Gastrocnemius medialis (tissue), 4 donors: ENCODE measurements at regions not wholly inside any gene's neighbourhood (a gene's known extent, or its start where the extent isn't known, plus 50 kb on each side); places are given as distances from the start of the nearest gene placed in this dataset.

ENCODE experiments used
- ATAC-seq, 2 donors: fragments of 150-250 bp; one replicate each; pipeline ENCODE4 v1.9.1; 2016
- DNase-seq, 2 donors: peaks; one replicate each; pipeline ENCODE4 v3.0.0-alpha.2; 2019
- H3K27ac ChIP-seq, 4 donors: fragments of 200-600 bp; sonication (generic); 1 replicate in 1 of 4; 2 replicates in 3 of 4; pipeline ENCODE4 v1.5.1; 2016 to 2018; ENCODE audit warnings: mild to moderate bottlenecking in 2 of 4, moderate library complexity in 1 of 4
- H3K27me3 ChIP-seq, 3 donors: fragments of 200-600 bp; sonication (generic) in 2 of 3; 1 replicate in 1 of 3; 2 replicates in 2 of 3; pipeline versions ENCODE4 v1.5.1 to v1.6.0; 2016 to 2019; ENCODE audit warnings: mild to moderate bottlenecking in 1 of 3, moderate library complexity in 1 of 3
- H3K36me3 ChIP-seq, 2 donors: fragments of 200-600 bp; sonication (generic) in 1 of 2; one replicate each; pipeline ENCODE4 v1.5.1; 2017 to 2018
- H3K4me1 ChIP-seq, 2 donors: fragments of 200-600 bp; sonication (generic) in 1 of 2; one replicate each; pipeline ENCODE4 v1.5.1; 2016 to 2017; ENCODE audit warnings: mild to moderate bottlenecking in 2 of 2
- H3K4me3 ChIP-seq, 4 donors: fragments of 200-600 bp; sonication (generic) in 3 of 4; 1 replicate in 1 of 4; 2 replicates in 3 of 4; pipeline ENCODE4 v1.5.1; 2016 to 2019; ENCODE audit warnings: mild to moderate bottlenecking in 2 of 4
- H3K9me3 ChIP-seq, 3 donors: fragments of 200-600 bp; sonication (generic) in 2 of 3; 1 replicate in 1 of 3; 2 replicates in 2 of 3; pipeline ENCODE4 v1.5.1; 2016 to 2019
- CTCF ChIP-seq, 5 experiments: fragments of 450-650 bp in 3 of 5; fragments of 200-600 bp in 2 of 5; sonication (generic) in 2 of 5; IDR thresholded peaks in 4 of 5; conservative IDR thresholded peaks in 1 of 5; 1 replicate in 4 of 5; 2 replicates in 1 of 5; pipeline ENCODE4 v1.5.1; 2016 to 2019; ENCODE audit warnings: antibody characterized with exemption in 5 of 5, mild to moderate bottlenecking in 3 of 5, moderate library complexity in 3 of 5
- POLR2A ChIP-seq, 2 donors: fragments of 450-650 bp; IDR thresholded peaks; one replicate each; pipeline ENCODE4 v1.6.1; 2017; ENCODE audit warnings: antibody characterized with exemption in 2 of 2, mild to moderate bottlenecking in 2 of 2, moderate library complexity in 2 of 2
- in situ Hi-C, 4 donors: fragments of 200-750 bp; cut with MboI; loops; one replicate each; pipeline versions ENCODE4 v1.15.0 to v1.8.0; 2017; ENCODE audit warnings: low sequenced_read_pairs in 4 of 4
- intact Hi-C: fragments of 100-400 bp; cut with DNase I; formaldehyde crosslinking; loops from one replicate; pipeline ENCODE4 v1.15.1; 2023; ENCODE audit warnings: low total_unique reads

GRCh38 chr1:55928576-55928975, 650.8 kb downstream of the PLPP3 start:
- Histone ChIP-seq H3K4me3 (no peak overlapping the region), H3K36me3 (no peaks in the 10 kb centered on the region), H3K27ac (no peak overlapping the region), H3K4me1 (no peaks in the 10 kb centered on the region), H3K9me3 (no peaks in the 10 kb centered on the region), H3K27me3 (no peaks in the 10 kb centered on the region)
- TF ChIP-seq POLR2A (IDR thresholded peaks at IDR 0.05): no peak
- no peak for TF ChIP-seq CTCF (IDR thresholded peaks at IDR 0.05 in 4 of 5, conservative IDR thresholded peaks at IDR 0.05 in 1 of 5)
- intact Hi-C loops: no loop called here
- no peak for ATAC-seq
- in situ Hi-C loops: no loop called here
- DNase-seq: no peak

GRCh38 chr1:55927702-55928290, 651.6 kb downstream of the PLPP3 start:
- no peaks in the 10 kb centered on the region for H3K9me3 ChIP-seq
- H3K4me1 ChIP-seq: no peaks in the 10 kb centered on the region
- H3K36me3 ChIP-seq: no peaks in the 10 kb centered on the region
- TF ChIP-seq POLR2A (IDR thresholded peaks at IDR 0.05): no peak
- no peak for TF ChIP-seq CTCF (IDR thresholded peaks at IDR 0.05 in 4 of 5, conservative IDR thresholded peaks at IDR 0.05 in 1 of 5)
- ATAC-seq: no peak
- in situ Hi-C loops (no loop called here), intact Hi-C loops (no loop called here)
- no peaks in the 10 kb centered on the region for H3K27me3 ChIP-seq
- no peak overlapping the region for H3K4me3 ChIP-seq
- H3K27ac ChIP-seq: no peak overlapping the region
- no peak for DNase-seq

- H3K36me3 ChIP-seq: no peaks in the 10 kb centered on the region
- no peaks in the 10 kb centered on the region for H3K9me3 ChIP-seq
- H3K27ac ChIP-seq: no peak overlapping the region
- H3K4me3 ChIP-seq: no peak overlapping the region
- no peaks in the 10 kb centered on the region for H3K4me1 ChIP-seq
- DNase-seq (no peak), ATAC-seq (no peak)
- in situ Hi-C loops (no loop called here), intact Hi-C loops (no loop called here)
- TF ChIP-seq POLR2A (IDR thresholded peaks at IDR 0.05): no peak
- TF ChIP-seq CTCF (IDR thresholded peaks at IDR 0.05 in 4 of 5, conservative IDR thresholded peaks at IDR 0.05 in 1 of 5): no peak
- H3K27me3 ChIP-seq: no peaks in the 10 kb centered on the region
These were observed 652.4 kb downstream of the PLPP3 start for GRCh38 chr1:55926906-55927471.

GRCh38 chr1:55916907-55917306, 662.5 kb downstream of the PLPP3 start:
- no peak overlapping the region for H3K27ac ChIP-seq
- H3K27me3 ChIP-seq: no peaks in the 10 kb centered on the region
- intact Hi-C loops (no loop called here), in situ Hi-C loops (no loop called here)
- no peak overlapping the region for H3K4me3 ChIP-seq
- no peaks in the 10 kb centered on the region for H3K36me3 ChIP-seq
- H3K4me1 ChIP-seq: no peaks in the 10 kb centered on the region
- H3K9me3 ChIP-seq: no peaks in the 10 kb centered on the region
- TF ChIP-seq CTCF (IDR thresholded peaks at IDR 0.05 in 4 of 5, conservative IDR thresholded peaks at IDR 0.05 in 1 of 5) (no peak), POLR2A (IDR thresholded peaks at IDR 0.05) (no peak)
- no peak for DNase-seq
- no peak for ATAC-seq

GRCh38 chr1:55916481-55916880, 662.9 kb downstream of the PLPP3 start:
- no peak for DNase-seq
- TF ChIP-seq CTCF (IDR thresholded peaks at IDR 0.05 in 4 of 5, conservative IDR thresholded peaks at IDR 0.05 in 1 of 5) (no peak), POLR2A (IDR thresholded peaks at IDR 0.05) (no peak)
- Histone ChIP-seq H3K27ac (no peak overlapping the region), H3K4me1 (no peaks in the 10 kb centered on the region), H3K4me3 (no peak overlapping the region), H3K36me3 (no peaks in the 10 kb centered on the region), H3K27me3 (no peaks in the 10 kb centered on the region), H3K9me3 (no peaks in the 10 kb centered on the region)
- ATAC-seq: no peak
- in situ Hi-C loops (no loop called here), intact Hi-C loops (no loop called here)
